ENCODE measurements at regions not wholly inside any gene's neighbourhood (a gene's known extent, or its start where the extent isn't known, plus 50 kb on each side); places are given as distances from the start of the nearest gene placed in this dataset.

DNA sequence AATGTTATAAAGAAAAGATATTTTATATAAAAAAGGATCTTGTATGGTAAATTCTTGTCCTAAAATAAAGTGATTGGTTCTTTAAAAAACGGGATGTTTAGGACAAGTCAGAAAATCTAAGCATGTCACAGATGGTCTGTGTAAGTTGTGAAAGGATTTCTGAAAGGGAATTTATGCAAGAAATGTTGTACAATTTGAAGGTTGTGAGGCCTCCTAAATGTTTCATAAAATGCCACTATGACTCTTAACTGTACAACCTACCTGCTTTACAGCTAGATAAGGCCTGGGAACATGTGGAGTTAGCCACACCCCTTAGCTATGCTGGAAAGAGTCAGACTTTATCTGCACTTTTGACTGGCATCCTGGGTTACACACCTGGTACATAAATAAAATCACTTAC lies 951.5 kb upstream of the POU3F4 start:
- Histone ChIP-seq H3K27ac (ENCODE audit: low read depth in 1 of 2, low read length in 2 of 2) (no peak overlapping the region), H3K9ac (ENCODE audit: low read depth in 1 of 2, low read length in 2 of 2) (no peak overlapping the region), H3K27me3 (ENCODE audit: control insufficient read depth in 4 of 4, insufficient read depth in 4 of 4, low read length in 3 of 4) (no peaks in the 10 kb centered on the region), H3K4me3 (ENCODE audit: low read depth in 1 of 3, low read length in 3 of 3) (no peak overlapping the region), H3K36me3 (ENCODE audit: control insufficient read depth in 4 of 4, insufficient read depth in 3 of 4, low read depth in 1 of 4, low read length in 3 of 4) (no peaks in the 10 kb centered on the region), H3K4me1 (ENCODE audit: control insufficient read depth in 4 of 4, insufficient read depth in 4 of 4, low read length in 3 of 4) (no peaks in the 10 kb centered on the region), H3K9me3 (ENCODE audit: control insufficient read depth in 4 of 4, low read length in 3 of 4) (no peaks in the 10 kb centered on the region)
- WGBS: 36% methylated on average over 1 of the region's 1 CpG
- DNase-seq (ENCODE audit: low spot score): no peak
- TF ChIP-seq HNF4G (IDR thresholded peaks at IDR 0.05) (no peak), FOXA1 (IDR thresholded peaks at IDR 0.05) (no peak), SP1 (IDR thresholded peaks at IDR 0.05) (no peak), EGR1 (IDR thresholded peaks at IDR 0.05; ENCODE audit: low read depth in 2 of 2) (no peak), GABPA (IDR thresholded peaks at IDR 0.05 in 1 of 2, conservative IDR thresholded peaks at IDR 0.05 in 1 of 2) (no peak), NR2F2 (IDR thresholded peaks at IDR 0.05) (no peak)
- TF ChIP-seq, protein P1, sequence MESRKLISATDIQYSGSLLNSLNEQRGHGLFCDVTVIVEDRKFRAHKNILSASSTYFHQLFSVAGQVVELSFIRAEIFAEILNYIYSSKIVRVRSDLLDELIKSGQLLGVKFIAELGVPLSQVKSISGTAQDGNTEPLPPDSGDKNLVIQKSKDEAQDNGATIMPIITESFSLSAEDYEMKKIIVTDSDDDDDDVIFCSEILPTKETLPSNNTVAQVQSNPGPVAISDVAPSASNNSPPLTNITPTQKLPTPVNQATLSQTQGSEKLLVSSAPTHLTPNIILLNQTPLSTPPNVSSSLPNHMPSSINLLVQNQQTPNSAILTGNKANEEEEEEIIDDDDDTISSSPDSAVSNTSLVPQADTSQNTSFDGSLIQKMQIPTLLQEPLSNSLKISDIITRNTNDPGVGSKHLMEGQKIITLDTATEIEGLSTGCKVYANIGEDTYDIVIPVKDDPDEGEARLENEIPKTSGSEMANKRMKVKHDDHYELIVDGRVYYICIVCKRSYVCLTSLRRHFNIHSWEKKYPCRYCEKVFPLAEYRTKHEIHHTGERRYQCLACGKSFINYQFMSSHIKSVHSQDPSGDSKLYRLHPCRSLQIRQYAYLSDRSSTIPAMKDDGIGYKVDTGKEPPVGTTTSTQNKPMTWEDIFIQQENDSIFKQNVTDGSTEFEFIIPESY (IDR thresholded peaks at IDR 0.05): no peak
- TF ChIP-seq, protein P2, sequence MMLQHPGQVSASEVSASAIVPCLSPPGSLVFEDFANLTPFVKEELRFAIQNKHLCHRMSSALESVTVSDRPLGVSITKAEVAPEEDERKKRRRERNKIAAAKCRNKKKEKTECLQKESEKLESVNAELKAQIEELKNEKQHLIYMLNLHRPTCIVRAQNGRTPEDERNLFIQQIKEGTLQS (IDR thresholded peaks at IDR 0.05): no peak
- TF ChIP-seq, protein P3, sequence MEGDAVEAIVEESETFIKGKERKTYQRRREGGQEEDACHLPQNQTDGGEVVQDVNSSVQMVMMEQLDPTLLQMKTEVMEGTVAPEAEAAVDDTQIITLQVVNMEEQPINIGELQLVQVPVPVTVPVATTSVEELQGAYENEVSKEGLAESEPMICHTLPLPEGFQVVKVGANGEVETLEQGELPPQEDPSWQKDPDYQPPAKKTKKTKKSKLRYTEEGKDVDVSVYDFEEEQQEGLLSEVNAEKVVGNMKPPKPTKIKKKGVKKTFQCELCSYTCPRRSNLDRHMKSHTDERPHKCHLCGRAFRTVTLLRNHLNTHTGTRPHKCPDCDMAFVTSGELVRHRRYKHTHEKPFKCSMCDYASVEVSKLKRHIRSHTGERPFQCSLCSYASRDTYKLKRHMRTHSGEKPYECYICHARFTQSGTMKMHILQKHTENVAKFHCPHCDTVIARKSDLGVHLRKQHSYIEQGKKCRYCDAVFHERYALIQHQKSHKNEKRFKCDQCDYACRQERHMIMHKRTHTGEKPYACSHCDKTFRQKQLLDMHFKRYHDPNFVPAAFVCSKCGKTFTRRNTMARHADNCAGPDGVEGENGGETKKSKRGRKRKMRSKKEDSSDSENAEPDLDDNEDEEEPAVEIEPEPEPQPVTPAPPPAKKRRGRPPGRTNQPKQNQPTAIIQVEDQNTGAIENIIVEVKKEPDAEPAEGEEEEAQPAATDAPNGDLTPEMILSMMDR (IDR thresholded peaks at IDR 0.05; ENCODE audit: low read depth, low read length, missing input control): no peak
- TF ChIP-seq, protein P4, sequence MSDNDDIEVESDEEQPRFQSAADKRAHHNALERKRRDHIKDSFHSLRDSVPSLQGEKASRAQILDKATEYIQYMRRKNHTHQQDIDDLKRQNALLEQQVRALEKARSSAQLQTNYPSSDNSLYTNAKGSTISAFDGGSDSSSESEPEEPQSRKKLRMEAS (IDR thresholded peaks at IDR 0.05): no peak

DNA sequence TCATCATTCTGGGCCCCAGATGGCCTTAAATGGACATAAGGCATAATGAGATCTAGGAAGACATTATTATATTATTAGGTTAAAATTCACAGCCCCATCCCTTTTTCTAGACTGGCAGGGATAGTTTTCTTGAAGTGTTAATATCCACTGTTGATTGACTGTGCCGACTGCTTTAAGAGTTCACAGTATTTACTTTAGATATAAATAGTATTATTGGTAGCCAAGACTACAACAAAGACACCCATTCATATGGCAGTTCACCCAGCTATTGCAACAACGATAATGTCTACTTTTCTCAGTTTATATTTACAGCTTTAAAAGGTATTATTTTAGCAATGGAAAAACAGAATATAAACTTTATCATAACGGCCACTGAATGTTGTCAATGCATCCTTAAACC lies 922.2 kb upstream of the POU3F4 start:
- WGBS: 53% methylated on average over 3 of the region's 3 CpGs
- no peak overlapping the region for H3K9ac ChIP-seq (ENCODE audit: low read depth in 1 of 2, low read length in 2 of 2)
- no peaks in the 10 kb centered on the region for H3K4me1 ChIP-seq (ENCODE audit: control insufficient read depth in 4 of 4, insufficient read depth in 4 of 4, low read length in 3 of 4)
- no peaks in the 10 kb centered on the region for H3K9me3 ChIP-seq (ENCODE audit: control insufficient read depth in 4 of 4, low read length in 3 of 4)
- DNase-seq (ENCODE audit: low spot score): no peak
- TF ChIP-seq NR2F2 (IDR thresholded peaks at IDR 0.05) (no peak), YY1 (IDR thresholded peaks at IDR 0.05) (no peak), HNF4A (conservative IDR thresholded peaks at IDR 0.05) (no peak), TAF1 (conservative IDR thresholded peaks at IDR 0.05) (no peak), RAD21 (IDR thresholded peaks at IDR 0.05) (no peak), HNF4G (IDR thresholded peaks at IDR 0.05) (no peak), RXRA (IDR thresholded peaks at IDR 0.05) (no peak), FOXA2 (IDR thresholded peaks at IDR 0.05) (no peak), EGR1 (IDR thresholded peaks at IDR 0.05; ENCODE audit: low read depth in 2 of 2) (no peak), JUND (IDR thresholded peaks at IDR 0.05) (no peak)
- TF ChIP-seq, protein P4 (IDR thresholded peaks at IDR 0.05): no peak
- TF ChIP-seq, protein P1 (IDR thresholded peaks at IDR 0.05): no peak
- no peaks in the 10 kb centered on the region for H3K27me3 ChIP-seq (ENCODE audit: control insufficient read depth in 4 of 4, insufficient read depth in 4 of 4, low read length in 3 of 4)
- H3K27ac ChIP-seq (ENCODE audit: low read depth in 1 of 2, low read length in 2 of 2): no peak overlapping the region
- no peaks in the 10 kb centered on the region for H3K36me3 ChIP-seq (ENCODE audit: control insufficient read depth in 4 of 4, insufficient read depth in 3 of 4, low read depth in 1 of 4, low read length in 3 of 4)
- no peak overlapping the region for H3K4me3 ChIP-seq (ENCODE audit: low read depth in 1 of 3, low read length in 3 of 3)

Measured in liver (tissue), 8 donors.